ENCODE measurements at regions not wholly inside any gene's neighbourhood (a gene's known extent, or its start where the extent isn't known, plus 50 kb on each side); places are given as distances from the start of the nearest gene placed in this dataset.

GRCh38 chr13:83214452-83214851, 667.8 kb downstream of the SLITRK1 start:
- H3K27ac ChIP-seq = no peak overlapping the region
- no peak overlapping the region for H3K4me3 ChIP-seq
- TF ChIP-seq POLR2A (IDR thresholded peaks at IDR 0.05) = no peak
- TF ChIP-seq CTCF (IDR thresholded peaks at IDR 0.05) = no peak
- no peaks in the 10 kb centered on the region for H3K4me1 ChIP-seq (replicated peaks in 1 of 2)
- H3K9me3 ChIP-seq (replicated peaks in 1 of 3) = no peaks in the 10 kb centered on the region
- no peak for DNase-seq
- H3K27me3 ChIP-seq = no peaks in the 10 kb centered on the region
- H3K36me3 ChIP-seq (replicated peaks in 1 of 2) = no peaks in the 10 kb centered on the region
- intact Hi-C loops (cut with DNase I) = no loop called here
- WGBS, 4 donors = 34 to 50% (median 43%) methylated on average over 1 of the region's 1 CpG

- no peak overlapping the region for H3K4me3 ChIP-seq
- no peaks in the 10 kb centered on the region for H3K4me1 ChIP-seq (replicated peaks in 1 of 2)
- TF ChIP-seq CTCF (IDR thresholded peaks at IDR 0.05) (no peak), POLR2A (IDR thresholded peaks at IDR 0.05) (no peak)
- no peaks in the 10 kb centered on the region for H3K9me3 ChIP-seq (replicated peaks in 1 of 3)
- WGBS, 4 donors = 62 to 83% (median 77%) methylated on average over 1 of the region's 1 CpG
- intact Hi-C loops (cut with DNase I) = no loop called here
- no peaks in the 10 kb centered on the region for H3K36me3 ChIP-seq (replicated peaks in 1 of 2)
- H3K27me3 ChIP-seq = no peaks in the 10 kb centered on the region
- no peak for DNase-seq
- no peak overlapping the region for H3K27ac ChIP-seq
These were observed 671.0 kb downstream of the SLITRK1 start for GRCh38 chr13:83211301-83211700.

- no peak overlapping the region for H3K4me3 ChIP-seq
- TF ChIP-seq POLR2A (IDR thresholded peaks at IDR 0.05) (no peak), CTCF (IDR thresholded peaks at IDR 0.05) (no peak)
- no peaks in the 10 kb centered on the region for H3K36me3 ChIP-seq (replicated peaks in 1 of 2)
- no peaks in the 10 kb centered on the region for H3K4me1 ChIP-seq (replicated peaks in 1 of 2)
- 83 to 90% (median 87%) methylated on average over 3 of the region's 3 CpGs for WGBS, 4 donors
- H3K27me3 ChIP-seq = no peaks in the 10 kb centered on the region
- DNase-seq = no peak
- intact Hi-C loops (cut with DNase I) = no loop called here
- H3K9me3 ChIP-seq (replicated peaks in 1 of 3) = no peaks in the 10 kb centered on the region
- H3K27ac ChIP-seq = no peak overlapping the region
These were observed 677.4 kb downstream of the SLITRK1 start for GRCh38 chr13:83204886-83205285.

- no peak overlapping the region for H3K27ac ChIP-seq
- no peak for DNase-seq
- H3K4me1 ChIP-seq (replicated peaks in 1 of 2) = no peaks in the 10 kb centered on the region
- WGBS, 4 donors = 61 to 68% (median 65%) methylated on average over 3 of the region's 3 CpGs
- no peaks in the 10 kb centered on the region for H3K9me3 ChIP-seq (replicated peaks in 1 of 3)
- intact Hi-C loops (cut with DNase I) = no loop called here
- H3K4me3 ChIP-seq = no peak overlapping the region
- H3K36me3 ChIP-seq (replicated peaks in 1 of 2) = no peaks in the 10 kb centered on the region
- no peak for TF ChIP-seq CTCF (IDR thresholded peaks at IDR 0.05)
- TF ChIP-seq POLR2A (IDR thresholded peaks at IDR 0.05) = no peak
- H3K27me3 ChIP-seq = no peaks in the 10 kb centered on the region
These were observed 680.8 kb downstream of the SLITRK1 start for GRCh38 chr13:83201506-83201905.
